WTC11 (cell line): ENCODE measurements at regions not wholly inside any gene's neighbourhood (a gene's known extent, or its start where the extent isn't known, plus 50 kb on each side); places are given as distances from the start of the nearest gene placed in this dataset.

Source experiments
- CREM ChIP-seq: sonication (generic); formaldehyde crosslinking; IDR thresholded peaks from 2 replicates; pipeline ENCODE4 v1.8.1; 2022; ENCODE audit warnings: mild to moderate bottlenecking, missing genetic modification reagents, moderate library complexity
- FOXJ3 ChIP-seq: sonication (generic); formaldehyde crosslinking; IDR thresholded peaks from 2 replicates; pipeline ENCODE4 v1.9.0; 2021; ENCODE audit warnings: missing genetic modification reagents, mild to moderate bottlenecking, borderline replicate concordance
- IRF2 ChIP-seq: sonication (generic); formaldehyde crosslinking; IDR thresholded peaks from 2 replicates; pipeline ENCODE4 v1.8.0; 2022; ENCODE audit warnings: low read depth, missing genetic modification reagents, borderline replicate concordance
- NFATC4 ChIP-seq: fragments of 250-450 bp; sonication (Bioruptor Pico); IDR thresholded peaks from 2 replicates; pipeline ENCODE4 v1.9.0; 2021; ENCODE audit warnings: mild to moderate bottlenecking
- RELA ChIP-seq: sonication (generic); formaldehyde crosslinking; IDR thresholded peaks from 2 replicates; pipeline ENCODE4 v1.8.1; 2022; ENCODE audit warnings: missing genetic modification reagents, mild to moderate bottlenecking, borderline replicate concordance
- ZNF416 ChIP-seq: fragments of 250-450 bp; sonication (Bioruptor Pico); IDR thresholded peaks from 2 replicates; pipeline ENCODE4 v1.9.0; 2021; ENCODE audit warnings: mild to moderate bottlenecking, inconsistent platforms
- ZNF423 ChIP-seq: fragments of 250-450 bp; sonication (Bioruptor Pico); IDR thresholded peaks from 2 replicates; pipeline ENCODE4 v2.1.2; 2022; ENCODE audit warnings: mild to moderate bottlenecking, moderate library complexity
- TF ChIP-seq, protein P1 (sequence below): fragments of 200-600 bp; IDR thresholded peaks from 2 replicates; pipeline ENCODE4 v1.8.0; 2022; ENCODE audit warnings: antibody characterized with exemption
- TF ChIP-seq, protein P2 (sequence below): sonication (generic); formaldehyde crosslinking; IDR thresholded peaks from 2 replicates; pipeline ENCODE4 v1.8.0; 2022; ENCODE audit warnings: mild to moderate bottlenecking, missing genetic modification reagents
- TF ChIP-seq, protein P3 (sequence below): sonication (generic); formaldehyde crosslinking; IDR thresholded peaks from 2 replicates; pipeline ENCODE4 v1.8.1; 2022; ENCODE audit warnings: low read depth, missing genetic modification reagents, borderline replicate concordance
- TF ChIP-seq, protein P4 (sequence below): sonication (generic); formaldehyde crosslinking; IDR thresholded peaks from 2 replicates; pipeline ENCODE4 v1.8.1; 2023; ENCODE audit warnings: mild to moderate bottlenecking, missing genetic modification reagents, moderate library complexity
- TF ChIP-seq, protein P5 (sequence below): fragments of 250-450 bp; sonication (Bioruptor Pico); IDR thresholded peaks from 2 replicates; pipeline ENCODE4 v1.9.0; 2021; ENCODE audit warnings: mild to moderate bottlenecking
- TF ChIP-seq, protein P6 (sequence below): sonication (generic); formaldehyde crosslinking; IDR thresholded peaks from 2 replicates; pipeline ENCODE4 v1.8.1; 2023; ENCODE audit warnings: mild to moderate bottlenecking, missing genetic modification reagents
- TF ChIP-seq, protein P7 (sequence below): sonication (generic); formaldehyde crosslinking; IDR thresholded peaks from 2 replicates; pipeline ENCODE4 v1.8.0; 2023; ENCODE audit warnings: missing genetic modification reagents, mild to moderate bottlenecking, borderline replicate concordance

DNA sequence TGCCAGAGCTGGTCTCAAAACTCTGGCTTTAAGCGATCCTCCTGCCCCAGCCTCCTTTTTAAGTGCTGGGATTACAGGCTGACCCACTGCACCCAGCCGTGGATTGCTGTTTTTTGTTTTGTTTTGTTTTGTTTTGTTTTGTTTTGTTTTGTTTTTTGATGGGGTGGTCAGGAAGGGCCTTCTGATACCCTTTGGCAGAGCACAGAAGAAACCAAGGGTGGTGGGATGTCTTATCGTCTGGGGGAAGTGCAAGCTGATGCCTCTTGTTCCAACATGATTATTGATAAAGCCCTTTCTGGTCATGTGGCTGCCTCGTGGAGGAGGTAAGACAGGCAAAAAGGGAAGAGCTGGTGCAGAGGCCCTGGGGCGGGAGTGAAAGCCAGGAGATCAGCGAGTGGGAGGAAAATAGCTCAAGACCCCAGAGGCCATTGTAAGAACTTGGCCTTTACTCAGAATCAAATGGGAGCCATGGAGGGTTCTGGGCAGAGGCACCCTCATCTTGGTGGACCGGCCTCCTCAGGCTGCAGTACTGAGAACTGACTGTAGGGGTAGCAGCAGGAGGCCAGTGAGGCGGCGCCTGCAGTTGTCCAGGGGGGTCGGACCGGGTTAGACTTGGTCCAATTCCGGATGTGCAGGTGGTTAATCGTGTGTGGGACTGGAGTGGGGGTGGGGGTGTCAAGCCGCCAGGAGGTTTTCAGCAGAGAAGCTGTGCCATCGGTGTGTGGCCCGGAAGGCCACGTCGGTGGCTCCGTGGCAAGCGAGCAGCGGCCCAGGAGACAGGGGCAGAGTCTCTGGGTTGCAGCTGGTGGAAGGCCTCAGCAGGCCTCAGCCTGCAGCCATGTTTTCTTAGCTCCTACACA lies 84.4 kb upstream of the GSE1 start:
- TF ChIP-seq IRF2 (no peak), CREM (no peak), ZNF416 (CRISPR knock-in tag) (no peak), NFATC4 (no peak), RELA (CRISPR knock-in tag) (no peak), FOXJ3 (CRISPR knock-in tag) (no peak), ZNF423 (CRISPR knock-in tag) (no peak)
- TF ChIP-seq, protein P1, sequence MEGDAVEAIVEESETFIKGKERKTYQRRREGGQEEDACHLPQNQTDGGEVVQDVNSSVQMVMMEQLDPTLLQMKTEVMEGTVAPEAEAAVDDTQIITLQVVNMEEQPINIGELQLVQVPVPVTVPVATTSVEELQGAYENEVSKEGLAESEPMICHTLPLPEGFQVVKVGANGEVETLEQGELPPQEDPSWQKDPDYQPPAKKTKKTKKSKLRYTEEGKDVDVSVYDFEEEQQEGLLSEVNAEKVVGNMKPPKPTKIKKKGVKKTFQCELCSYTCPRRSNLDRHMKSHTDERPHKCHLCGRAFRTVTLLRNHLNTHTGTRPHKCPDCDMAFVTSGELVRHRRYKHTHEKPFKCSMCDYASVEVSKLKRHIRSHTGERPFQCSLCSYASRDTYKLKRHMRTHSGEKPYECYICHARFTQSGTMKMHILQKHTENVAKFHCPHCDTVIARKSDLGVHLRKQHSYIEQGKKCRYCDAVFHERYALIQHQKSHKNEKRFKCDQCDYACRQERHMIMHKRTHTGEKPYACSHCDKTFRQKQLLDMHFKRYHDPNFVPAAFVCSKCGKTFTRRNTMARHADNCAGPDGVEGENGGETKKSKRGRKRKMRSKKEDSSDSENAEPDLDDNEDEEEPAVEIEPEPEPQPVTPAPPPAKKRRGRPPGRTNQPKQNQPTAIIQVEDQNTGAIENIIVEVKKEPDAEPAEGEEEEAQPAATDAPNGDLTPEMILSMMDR, result peak; percentile 38; the same call in 1 of the 2 replicates
- TF ChIP-seq, protein P2, sequence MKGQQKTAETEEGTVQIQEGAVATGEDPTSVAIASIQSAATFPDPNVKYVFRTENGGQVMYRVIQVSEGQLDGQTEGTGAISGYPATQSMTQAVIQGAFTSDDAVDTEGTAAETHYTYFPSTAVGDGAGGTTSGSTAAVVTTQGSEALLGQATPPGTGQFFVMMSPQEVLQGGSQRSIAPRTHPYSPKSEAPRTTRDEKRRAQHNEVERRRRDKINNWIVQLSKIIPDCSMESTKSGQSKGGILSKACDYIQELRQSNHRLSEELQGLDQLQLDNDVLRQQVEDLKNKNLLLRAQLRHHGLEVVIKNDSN (CRISPR knock-in tag), result no peak
- TF ChIP-seq, protein P3, sequence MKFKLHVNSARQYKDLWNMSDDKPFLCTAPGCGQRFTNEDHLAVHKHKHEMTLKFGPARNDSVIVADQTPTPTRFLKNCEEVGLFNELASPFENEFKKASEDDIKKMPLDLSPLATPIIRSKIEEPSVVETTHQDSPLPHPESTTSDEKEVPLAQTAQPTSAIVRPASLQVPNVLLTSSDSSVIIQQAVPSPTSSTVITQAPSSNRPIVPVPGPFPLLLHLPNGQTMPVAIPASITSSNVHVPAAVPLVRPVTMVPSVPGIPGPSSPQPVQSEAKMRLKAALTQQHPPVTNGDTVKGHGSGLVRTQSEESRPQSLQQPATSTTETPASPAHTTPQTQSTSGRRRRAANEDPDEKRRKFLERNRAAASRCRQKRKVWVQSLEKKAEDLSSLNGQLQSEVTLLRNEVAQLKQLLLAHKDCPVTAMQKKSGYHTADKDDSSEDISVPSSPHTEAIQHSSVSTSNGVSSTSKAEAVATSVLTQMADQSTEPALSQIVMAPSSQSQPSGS (CRISPR knock-in tag), result no peak
- TF ChIP-seq, protein P4, sequence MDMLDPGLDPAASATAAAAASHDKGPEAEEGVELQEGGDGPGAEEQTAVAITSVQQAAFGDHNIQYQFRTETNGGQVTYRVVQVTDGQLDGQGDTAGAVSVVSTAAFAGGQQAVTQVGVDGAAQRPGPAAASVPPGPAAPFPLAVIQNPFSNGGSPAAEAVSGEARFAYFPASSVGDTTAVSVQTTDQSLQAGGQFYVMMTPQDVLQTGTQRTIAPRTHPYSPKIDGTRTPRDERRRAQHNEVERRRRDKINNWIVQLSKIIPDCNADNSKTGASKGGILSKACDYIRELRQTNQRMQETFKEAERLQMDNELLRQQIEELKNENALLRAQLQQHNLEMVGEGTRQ (CRISPR knock-in tag), result no peak
- TF ChIP-seq, protein P5, sequence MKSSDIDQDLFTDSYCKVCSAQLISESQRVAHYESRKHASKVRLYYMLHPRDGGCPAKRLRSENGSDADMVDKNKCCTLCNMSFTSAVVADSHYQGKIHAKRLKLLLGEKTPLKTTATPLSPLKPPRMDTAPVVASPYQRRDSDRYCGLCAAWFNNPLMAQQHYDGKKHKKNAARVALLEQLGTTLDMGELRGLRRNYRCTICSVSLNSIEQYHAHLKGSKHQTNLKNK (CRISPR knock-in tag), result no peak
- TF ChIP-seq, protein P6, sequence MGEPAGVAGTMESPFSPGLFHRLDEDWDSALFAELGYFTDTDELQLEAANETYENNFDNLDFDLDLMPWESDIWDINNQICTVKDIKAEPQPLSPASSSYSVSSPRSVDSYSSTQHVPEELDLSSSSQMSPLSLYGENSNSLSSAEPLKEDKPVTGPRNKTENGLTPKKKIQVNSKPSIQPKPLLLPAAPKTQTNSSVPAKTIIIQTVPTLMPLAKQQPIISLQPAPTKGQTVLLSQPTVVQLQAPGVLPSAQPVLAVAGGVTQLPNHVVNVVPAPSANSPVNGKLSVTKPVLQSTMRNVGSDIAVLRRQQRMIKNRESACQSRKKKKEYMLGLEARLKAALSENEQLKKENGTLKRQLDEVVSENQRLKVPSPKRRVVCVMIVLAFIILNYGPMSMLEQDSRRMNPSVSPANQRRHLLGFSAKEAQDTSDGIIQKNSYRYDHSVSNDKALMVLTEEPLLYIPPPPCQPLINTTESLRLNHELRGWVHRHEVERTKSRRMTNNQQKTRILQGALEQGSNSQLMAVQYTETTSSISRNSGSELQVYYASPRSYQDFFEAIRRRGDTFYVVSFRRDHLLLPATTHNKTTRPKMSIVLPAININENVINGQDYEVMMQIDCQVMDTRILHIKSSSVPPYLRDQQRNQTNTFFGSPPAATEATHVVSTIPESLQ, result no peak
- TF ChIP-seq, protein P7, sequence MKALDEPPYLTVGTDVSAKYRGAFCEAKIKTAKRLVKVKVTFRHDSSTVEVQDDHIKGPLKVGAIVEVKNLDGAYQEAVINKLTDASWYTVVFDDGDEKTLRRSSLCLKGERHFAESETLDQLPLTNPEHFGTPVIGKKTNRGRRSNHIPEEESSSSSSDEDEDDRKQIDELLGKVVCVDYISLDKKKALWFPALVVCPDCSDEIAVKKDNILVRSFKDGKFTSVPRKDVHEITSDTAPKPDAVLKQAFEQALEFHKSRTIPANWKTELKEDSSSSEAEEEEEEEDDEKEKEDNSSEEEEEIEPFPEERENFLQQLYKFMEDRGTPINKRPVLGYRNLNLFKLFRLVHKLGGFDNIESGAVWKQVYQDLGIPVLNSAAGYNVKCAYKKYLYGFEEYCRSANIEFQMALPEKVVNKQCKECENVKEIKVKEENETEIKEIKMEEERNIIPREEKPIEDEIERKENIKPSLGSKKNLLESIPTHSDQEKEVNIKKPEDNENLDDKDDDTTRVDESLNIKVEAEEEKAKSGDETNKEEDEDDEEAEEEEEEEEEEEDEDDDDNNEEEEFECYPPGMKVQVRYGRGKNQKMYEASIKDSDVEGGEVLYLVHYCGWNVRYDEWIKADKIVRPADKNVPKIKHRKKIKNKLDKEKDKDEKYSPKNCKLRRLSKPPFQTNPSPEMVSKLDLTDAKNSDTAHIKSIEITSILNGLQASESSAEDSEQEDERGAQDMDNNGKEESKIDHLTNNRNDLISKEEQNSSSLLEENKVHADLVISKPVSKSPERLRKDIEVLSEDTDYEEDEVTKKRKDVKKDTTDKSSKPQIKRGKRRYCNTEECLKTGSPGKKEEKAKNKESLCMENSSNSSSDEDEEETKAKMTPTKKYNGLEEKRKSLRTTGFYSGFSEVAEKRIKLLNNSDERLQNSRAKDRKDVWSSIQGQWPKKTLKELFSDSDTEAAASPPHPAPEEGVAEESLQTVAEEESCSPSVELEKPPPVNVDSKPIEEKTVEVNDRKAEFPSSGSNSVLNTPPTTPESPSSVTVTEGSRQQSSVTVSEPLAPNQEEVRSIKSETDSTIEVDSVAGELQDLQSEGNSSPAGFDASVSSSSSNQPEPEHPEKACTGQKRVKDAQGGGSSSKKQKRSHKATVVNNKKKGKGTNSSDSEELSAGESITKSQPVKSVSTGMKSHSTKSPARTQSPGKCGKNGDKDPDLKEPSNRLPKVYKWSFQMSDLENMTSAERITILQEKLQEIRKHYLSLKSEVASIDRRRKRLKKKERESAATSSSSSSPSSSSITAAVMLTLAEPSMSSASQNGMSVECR (CRISPR knock-in tag), result no peak
